GM21619 (cell line): ENCODE measurements at regions not wholly inside any gene's neighbourhood (a gene's known extent, or its start where the extent isn't known, plus 50 kb on each side); places are given as distances from the start of the nearest gene placed in this dataset.

Experiments
- ATAC-seq: cut with Tn5 transposase; IDR thresholded peaks from one replicate; pipeline ENCODE4 v1.9.1; 2021; ENCODE audit not compliant: unreplicated experiment

DNA sequence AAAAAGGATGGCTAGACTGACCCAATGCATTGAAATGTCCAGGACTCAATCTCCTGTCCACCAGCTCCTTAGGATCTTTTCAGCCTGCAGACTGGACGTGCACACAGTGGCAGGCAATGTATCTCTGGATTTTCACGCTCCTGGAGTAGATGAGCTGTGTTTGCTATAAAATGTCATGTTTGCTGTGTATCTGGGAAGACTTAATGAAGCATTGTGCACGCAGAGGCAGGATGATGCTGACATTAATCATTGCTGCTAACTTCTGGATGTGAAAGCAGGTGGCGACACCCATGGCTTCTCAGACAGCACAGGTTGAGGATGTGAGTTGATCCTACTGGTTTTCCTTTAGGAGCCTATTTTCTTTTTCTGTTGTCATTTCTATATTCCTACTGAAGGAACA is 133.1 kb upstream of the PCSK2 start:
- ATAC-seq = no peak

DNA sequence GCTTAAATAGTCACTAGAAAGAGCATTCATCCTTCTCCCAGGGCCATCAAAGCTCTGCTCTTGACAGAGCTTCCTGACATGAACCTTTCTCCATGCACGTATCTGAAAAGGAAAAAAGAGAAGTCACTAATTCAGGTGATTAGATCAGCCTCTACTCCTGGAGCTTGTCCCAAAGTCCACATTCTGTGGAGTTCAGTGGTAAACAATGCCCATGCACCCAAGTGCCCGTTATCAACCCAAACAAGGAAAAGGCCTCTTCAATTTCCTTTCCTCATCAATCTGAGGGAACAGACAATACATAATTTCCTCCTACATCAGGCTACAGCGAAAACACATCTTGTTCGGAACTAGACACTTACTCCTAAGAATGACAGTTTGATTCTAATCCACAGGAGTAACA is 129.2 kb upstream of the PCSK2 start:
- no peak for ATAC-seq

DNA sequence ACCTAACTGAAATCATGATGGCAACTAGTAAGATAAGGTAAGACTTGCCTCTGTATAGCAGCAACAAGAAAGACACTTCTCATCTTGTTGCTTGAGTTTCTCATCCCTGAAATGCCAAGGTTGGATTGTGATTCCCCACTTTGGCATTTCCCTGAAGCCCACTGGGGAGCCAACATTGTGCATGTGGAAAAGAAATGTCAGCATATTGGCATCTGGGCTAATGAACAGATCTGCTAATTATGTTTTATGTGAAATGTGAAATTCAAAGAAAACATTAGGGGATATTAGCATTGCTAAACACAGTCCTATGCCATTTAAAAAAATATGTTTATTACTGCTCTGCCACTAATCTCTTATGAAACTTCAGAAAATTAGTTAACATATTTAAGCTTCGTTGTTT is 126.3 kb upstream of the PCSK2 start:
- no peak for ATAC-seq

DNA sequence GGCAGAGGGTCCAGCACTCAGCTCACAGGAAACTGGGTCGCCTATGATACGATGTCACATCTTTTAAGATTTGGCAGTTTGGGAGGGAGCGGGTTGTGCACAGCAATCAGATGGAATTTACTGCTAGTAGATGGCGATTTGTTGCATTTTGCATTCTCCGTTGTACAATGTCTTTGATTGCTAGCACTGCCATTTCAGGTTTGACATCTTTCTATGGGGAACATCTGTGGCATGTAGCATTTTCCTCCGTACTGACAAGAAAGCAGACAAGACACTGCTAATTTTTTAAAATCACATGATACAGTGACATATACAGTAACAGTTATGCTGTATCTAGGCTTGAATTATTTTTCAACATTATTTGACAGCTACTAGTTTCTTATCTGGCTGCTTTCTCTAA is 119.7 kb upstream of the PCSK2 start:
- ATAC-seq = no peak

DNA sequence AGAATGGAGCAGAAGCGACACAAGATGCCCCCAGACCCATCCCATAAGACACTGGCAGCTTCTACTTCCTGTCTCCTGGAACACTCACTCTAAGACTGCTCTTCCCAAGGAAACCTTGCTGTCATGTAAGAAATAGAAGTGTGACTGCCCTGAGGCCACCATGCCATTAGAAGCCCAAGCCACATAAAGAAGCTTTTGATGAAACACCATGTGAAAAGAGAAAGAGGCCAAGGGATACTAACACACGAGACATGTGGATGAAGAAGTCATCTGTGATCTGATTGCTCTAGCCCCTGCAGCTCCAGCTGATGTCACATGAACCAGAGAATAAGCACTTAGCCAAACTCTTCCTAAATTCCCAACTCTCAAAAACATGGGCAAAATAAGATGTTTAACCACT is 117.9 kb upstream of the PCSK2 start:
- no peak for ATAC-seq

DNA sequence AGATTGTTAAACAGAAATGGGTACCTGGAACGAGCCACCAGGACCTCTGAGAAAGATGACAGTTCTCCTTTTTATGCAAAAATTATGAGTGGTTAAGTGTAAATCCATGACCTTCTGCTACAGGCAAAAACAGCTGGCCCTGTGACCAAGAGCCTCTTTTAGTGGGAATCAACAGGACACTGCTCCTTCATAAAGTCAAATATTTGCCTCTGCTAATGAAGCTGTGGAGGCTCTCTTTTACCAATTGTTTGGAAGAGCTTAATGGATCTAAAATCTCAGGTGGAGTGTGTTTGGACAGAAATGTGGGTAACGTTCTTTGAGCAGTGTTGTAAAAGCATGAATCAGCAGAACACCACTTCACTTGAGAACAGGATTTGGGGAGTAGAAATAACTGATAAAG is 117.5 kb upstream of the PCSK2 start:
- no peak for ATAC-seq

DNA sequence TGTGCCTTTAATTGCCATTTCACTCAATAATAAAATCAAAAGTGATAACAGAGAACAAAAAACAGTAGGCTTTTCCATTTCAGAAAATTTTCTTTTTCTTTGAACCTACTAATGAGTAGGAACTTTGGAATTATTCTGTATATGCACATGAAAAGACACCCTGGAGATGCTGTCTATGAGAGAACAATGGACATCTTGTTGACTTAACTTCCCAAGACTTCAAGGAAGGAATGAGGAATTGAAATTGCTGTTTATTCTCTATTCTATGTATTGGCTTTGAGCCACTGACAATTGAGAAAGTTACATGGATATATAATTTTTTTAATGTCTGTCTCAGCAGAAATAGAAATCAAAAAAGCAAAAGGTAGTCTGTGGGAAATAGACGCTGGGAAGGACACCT is 98.6 kb upstream of the PCSK2 start:
- ATAC-seq = no peak

DNA sequence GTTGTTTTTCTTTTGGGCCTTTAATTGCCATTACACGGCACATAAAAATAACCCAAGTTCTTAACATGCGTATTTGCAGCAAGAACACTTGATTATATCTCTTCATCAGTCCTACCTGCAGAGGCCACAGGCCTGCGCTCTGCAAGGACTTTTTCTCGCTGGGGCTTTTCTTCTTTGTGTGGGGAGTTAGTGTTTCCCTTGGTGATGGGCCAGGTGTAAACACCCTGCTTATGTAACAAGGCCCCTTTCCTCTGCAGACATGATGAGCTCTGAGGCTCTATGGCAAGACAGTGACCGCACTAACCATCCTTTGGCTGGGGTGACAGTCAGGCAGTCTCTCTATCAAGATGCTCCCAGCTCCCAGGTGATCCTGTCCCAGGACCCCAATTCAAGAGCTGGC is 97.8 kb upstream of the PCSK2 start:
- no peak for ATAC-seq

DNA sequence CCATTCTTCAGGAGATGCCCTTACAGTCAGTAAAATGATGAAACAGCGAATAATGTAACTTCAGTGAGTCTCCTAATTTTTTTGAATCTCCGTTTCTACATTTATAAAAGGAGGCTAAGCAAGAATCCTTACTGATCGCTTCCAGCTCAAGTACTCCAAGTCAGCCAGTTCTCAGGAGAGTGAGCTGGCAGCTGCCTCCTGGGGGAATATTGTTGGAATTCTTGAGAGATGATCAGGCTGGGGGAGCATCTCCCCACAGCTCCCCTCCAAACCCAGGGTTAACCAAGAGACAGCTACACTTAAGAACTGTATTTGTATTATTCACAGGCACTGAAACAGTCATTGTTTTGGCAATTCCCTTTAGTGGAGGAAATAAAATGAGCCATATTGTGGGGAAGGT is 89.1 kb upstream of the PCSK2 start:
- no peak for ATAC-seq

DNA sequence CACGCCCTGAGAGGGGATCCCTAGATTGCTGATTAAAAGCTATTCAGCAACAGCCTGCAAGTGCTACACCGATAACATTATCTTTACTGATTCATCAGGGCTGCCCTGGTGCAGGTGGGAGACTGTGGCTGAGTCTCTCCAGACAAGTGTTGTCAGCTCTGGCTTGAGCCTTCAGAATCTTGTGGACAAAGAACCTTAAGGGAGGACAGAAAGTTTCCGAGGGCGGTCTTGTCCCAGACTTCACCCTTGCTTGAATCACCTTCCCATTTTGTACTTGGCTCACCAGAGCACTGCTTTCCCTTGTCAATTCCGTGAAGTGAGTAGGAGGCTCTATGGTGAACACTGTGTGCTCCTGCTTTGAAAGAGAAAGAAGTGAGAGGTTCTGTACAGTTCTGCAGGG is 88.6 kb upstream of the PCSK2 start:
- ATAC-seq = no peak

DNA sequence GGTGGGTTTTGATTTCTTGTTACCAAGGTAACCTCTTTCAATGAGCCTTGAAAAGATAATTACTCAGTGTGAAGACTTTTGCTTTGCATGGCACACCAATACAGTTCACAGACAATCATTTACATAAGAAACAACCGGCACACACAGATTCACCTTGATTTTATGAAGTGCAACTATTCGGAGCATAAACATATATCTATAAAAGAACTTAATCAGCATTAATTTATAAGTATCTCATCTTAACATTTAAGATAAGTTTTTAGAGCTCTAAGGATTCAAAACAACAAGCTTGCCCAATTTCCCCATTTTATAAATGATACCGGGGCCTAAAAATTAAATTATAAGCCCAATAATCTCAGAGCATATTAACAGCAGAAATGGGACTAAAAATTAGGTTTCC is 85.9 kb upstream of the PCSK2 start:
- ATAC-seq = no peak

DNA sequence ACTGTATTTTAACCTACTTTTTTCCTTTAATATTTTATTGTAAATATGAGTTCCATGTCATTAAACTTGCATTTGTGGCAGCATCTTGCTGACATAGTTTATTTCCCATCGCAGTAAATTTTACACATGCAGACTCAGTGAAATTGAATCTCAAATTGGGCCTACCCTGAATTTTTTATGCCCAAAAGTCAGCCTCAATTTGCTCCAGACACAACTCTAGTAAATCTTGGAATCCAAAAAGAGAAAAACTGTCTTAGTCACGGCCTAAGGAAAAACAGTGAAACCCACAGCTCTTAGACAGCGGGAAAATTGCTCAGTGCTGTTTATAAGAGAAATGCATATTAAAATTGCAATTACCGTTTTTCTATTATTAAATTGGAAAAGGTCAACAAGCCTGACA is 85.3 kb upstream of the PCSK2 start:
- no peak for ATAC-seq

DNA sequence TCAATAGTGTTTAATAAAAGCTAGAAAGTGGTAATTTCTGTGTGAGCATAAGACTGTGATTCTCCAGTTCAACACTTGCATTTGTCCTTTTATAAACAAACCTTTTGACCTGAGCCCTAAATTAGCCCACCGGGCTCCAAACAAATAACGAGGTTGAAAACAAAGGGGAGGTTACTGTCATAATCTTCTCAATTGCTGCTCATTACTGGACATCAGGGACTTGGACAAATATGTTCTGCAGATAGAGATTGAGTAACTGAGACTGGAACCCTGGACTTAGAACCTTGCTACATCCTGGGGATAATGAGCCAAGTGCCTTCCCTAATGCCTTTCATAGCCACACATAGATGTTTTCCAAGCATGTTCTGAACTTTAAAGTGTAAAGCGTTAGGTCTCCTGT is 84.2 kb upstream of the PCSK2 start:
- ATAC-seq = no peak

DNA sequence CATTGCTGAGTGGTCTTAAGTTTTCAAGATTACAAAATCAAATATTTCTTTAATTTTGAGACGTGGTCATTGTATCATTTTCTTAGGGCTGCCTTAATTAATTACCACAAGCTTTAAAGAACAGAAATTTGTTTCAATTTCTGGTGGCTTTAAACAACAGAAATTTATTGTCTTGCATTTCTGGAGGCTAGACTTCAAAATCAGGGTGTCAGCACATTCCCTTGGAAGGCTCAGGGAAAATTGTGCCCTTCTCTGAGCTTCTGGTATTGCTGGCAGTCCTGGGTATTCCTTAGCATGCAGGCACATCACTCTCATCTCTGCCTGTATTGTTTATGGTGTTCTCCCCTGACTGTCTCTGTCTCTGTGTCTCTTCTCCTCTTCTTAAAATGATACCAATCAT is 76.0 kb upstream of the PCSK2 start:
- ATAC-seq = no peak

DNA sequence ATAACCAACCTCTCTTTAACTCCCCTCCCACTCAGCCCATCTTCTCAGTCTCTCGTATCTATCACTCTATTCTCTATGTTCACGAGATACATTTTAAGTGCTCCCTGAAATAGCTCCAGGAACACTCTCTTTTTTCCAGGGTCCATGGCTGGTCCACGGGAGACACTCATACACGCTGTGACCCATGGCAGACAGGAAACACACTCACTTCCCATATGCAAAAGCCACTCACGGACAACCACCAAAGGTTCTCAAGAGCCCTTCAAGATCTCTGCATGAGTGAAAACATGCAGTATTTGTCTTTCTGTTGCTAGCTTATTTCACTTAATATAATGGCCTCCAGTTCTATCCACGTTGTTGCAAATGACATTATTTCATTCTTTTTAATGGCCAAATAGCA is 71.4 kb upstream of the PCSK2 start:
- no peak for ATAC-seq

DNA sequence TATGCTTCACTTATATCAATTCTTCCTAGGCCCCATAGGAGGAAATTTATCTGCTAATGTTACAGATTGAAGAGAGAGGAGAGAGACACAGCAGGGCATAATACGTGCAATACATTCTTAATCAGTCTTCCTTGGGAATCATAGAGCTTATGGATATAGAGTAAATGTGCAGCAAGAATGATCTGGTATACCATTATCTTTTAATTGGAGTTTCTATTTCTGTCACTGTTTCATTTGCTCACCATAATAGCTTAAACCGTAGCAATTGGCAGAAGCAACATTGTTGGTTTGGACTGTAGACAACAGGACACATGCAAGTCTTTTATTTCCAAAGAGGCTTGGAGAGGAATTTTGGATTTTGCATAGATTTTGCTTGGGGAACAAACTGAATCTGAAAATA is 68.1 kb upstream of the PCSK2 start:
- ATAC-seq = no peak

DNA sequence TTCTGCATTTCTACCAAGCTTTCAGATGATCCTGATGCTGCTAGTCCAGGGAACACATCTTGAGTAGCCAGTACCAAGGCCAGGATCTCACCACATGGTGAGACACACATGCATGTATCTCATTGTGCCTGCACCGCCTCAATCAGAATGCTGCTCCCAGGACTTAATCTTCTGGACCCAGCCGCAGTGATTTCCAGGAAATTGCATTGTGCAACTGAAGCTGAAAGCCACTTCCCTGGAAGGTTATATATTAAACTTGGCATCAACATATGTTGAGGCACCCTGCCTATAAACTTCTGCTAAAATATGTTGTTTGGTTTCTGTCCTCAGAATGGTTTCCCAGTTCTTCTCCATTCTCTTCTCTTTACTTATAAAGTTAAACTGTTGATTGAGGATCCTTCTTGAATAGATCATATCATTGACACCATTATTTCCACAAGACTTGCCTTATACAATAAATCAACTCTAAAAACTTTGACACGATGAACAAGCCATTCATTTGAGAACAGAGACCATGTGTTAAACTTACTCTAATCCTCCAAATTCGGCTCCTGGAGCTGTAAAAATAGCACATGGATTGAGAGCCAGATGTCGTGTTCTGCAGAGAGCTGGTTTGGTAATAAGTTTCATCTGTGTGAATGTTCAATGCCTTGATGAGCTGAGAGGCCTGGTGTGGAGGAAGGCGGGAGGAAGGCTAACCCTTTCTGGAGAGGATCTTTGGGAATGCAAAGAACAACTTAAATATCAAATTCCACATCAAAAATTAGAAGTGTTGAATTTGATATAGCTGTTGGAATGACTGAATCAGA is 65.0 kb upstream of the PCSK2 start:
- no peak for ATAC-seq

DNA sequence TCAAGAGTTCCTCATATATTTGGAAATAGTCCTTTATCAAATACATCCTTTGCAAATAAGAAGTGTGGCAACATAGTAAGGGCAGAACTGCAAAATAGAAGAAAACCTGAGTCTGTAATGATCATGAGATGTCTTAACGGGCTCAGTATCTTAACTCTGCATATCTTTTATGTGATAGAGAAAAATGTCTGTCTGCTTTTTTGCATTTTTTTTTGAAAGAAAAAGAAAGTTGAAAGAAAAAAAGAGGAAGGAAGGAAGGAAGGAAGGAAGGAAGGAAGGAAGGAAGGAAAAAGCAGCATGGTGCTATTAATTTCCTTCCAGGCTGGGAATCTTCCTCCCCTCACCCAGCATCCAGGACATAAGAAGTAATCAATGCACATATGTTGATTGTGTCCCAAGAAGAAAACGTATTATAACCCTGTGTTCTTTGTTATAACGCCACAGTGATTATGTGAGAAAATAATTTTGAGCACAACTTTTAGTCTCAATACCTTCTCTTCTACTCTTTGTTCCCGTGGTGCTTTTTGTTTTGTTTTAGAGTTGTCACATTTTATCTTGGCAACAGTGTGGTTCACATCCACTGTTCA is 58.7 kb upstream of the PCSK2 start:
- ATAC-seq = no peak

DNA sequence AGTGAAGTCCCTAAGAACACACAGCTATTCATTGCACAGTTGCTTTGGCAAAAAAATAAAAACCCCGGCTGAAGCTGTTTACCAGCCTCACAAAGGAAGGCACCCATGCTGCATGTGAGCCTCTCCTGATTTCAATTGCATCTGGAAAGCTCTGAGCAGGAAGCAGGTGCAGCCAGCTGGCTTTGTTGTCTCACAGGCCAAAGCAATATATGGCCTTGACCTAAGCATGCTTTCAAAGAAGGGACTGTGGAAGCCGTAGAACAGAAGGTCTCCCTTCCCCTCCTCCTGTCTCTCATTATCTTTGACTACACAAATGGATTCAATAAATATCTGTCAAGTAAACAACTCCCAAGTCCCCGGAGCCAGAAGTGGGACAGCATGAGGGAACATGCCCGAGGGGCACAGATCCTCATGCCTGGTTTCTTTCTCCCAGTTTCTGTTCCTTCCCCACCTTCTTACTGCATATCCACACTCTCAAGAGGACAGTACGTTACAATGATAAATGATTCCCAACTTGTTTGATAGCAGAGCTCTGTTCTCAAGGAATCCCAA is 57.2 kb upstream of the PCSK2 start:
- no peak for ATAC-seq

DNA sequence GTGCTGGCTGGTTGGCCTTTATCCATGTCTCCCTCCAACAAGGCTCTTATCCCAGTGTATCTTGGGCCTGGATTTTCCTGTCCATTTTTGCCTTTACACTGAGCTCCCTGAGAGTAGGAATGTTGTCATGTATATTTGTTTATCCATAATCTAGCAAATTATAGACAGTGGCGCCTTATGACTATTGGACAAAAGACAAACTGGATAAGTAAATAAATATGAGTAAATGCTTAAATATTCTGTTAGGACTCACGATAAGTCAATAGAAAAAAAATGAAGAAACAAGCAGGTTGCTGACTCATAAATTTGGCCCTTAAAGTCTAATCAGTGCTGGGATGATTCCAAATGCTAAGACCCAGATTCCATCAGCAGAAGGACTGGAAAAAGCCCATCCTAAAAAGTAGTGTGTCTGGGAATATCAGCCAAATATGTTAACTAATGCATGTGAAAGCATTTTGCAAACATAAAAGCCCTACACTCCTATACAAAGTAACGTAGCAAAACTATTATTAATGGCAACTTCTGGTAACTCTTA is 55.0 kb upstream of the PCSK2 start:
- no peak for ATAC-seq

DNA sequence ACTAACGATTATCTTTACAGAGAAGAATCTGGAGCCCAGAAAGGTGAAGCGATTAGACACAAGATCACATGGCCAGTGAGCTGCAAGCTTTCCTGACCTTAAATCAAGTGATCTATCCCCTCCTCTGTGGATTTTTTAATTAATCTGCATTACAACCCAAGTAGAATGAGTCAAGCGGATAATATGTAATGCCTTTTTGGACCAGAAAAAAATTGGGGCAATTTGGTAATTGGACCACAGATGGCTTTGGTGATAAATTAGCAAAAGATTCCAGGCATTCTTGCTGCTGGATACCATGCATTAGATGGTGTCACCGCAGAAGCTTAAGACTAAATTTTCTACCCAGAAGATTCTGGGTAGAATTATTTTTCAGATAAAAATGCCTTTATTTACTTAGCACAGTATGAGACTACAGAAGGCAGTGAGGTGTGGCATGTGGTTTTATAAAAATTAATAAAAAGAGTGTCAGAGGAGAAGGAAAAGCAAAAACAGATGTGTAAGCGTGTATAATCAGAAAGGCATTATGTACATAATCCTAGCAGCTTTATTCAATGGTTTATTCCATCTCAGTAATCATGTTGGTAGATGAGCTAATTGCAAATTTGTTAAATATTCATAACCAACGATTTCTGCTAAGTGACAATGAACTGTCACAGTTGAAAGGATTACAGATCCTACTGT is 53.9 kb upstream of the PCSK2 start:
- no peak for ATAC-seq
